ENCODE measurements at regions not wholly inside any gene's neighbourhood (a gene's known extent, or its start where the extent isn't known, plus 50 kb on each side); places are given as distances from the start of the nearest gene placed in this dataset.
A peak's percentile ranks its signal among the peaks of the same experiment; 100 is the strongest.

DNA sequence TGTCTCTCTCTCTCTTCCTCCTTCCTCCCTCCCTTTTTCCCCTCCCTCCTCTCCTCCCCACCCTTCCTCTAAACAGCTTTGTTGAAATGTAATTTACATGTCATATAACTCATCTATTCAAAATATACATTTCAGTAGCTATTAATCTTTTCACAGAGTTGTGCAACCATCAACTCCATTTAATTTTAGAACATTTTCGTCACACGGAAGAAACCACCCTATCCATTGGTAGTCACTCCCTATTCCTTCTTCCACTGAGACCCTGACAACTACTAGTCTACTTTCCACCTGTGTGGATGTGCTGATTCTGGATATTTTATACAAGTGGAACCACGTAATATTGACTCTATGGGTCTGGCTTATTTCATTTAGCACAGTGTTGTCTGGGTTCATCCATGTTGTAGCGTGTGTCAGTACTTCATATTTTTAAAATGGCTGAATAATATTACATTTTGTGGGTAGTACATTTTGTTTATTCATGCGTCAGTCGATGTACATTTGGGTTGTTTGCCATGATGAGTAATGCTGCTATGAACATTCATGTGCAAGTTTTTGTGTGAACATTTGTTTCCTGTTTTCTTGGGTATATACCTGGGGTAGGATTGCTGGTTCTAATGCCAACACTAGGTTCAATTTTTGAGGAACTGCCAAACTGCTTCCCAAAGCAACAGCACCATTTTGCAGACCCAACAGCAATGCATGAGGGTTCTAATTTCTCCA is 100.1 kb upstream of the GCFC2 start:
- TF ChIP-seq, protein P1, sequence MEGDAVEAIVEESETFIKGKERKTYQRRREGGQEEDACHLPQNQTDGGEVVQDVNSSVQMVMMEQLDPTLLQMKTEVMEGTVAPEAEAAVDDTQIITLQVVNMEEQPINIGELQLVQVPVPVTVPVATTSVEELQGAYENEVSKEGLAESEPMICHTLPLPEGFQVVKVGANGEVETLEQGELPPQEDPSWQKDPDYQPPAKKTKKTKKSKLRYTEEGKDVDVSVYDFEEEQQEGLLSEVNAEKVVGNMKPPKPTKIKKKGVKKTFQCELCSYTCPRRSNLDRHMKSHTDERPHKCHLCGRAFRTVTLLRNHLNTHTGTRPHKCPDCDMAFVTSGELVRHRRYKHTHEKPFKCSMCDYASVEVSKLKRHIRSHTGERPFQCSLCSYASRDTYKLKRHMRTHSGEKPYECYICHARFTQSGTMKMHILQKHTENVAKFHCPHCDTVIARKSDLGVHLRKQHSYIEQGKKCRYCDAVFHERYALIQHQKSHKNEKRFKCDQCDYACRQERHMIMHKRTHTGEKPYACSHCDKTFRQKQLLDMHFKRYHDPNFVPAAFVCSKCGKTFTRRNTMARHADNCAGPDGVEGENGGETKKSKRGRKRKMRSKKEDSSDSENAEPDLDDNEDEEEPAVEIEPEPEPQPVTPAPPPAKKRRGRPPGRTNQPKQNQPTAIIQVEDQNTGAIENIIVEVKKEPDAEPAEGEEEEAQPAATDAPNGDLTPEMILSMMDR (IDR thresholded peaks at IDR 0.05; ENCODE audit: insufficient read depth, low read depth, low read length, missing control alignments) = no peak
- no peak overlapping the region for H3K4me3 ChIP-seq (ENCODE audit: low read depth, low read length)
- DNase-seq (ENCODE audit: low read depth) = no peak

DNA sequence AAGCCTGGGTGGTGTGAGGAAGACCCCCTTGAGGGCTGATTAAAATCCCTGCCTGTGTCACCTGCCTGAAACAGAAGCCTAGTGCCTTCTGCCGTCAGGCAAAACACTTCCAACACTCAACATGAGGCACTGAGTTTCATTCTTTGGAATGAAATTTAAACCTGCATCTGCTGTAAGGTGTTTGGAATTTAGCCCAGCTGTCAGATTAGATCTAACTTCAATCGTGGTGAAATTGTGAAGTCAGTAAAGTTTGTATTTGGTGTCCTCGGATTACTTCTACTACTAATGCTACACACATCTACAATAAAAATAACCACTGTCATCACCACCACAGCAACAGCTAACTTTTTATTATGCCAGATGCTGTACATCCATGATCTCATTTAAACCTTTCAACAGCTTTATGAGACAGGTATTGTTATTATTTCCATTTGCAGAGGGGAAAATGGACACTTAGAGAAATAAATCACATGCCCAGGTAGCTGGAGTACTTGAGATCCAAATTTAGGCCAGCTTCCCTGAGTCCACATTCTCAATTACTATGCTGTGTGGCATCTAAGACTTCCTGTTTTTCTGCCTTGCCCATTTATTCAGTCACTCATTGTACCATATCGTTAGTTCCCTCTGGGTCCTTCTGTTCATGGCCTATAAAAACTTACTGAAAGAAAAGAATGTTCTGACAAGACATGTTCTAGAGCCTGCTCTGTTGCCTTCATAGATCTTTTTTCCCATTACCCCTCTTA is 98.2 kb upstream of the GCFC2 start:
- TF ChIP-seq, protein P1 (IDR thresholded peaks at IDR 0.05; ENCODE audit: insufficient read depth, low read depth, low read length, missing control alignments) = no peak
- DNase-seq (ENCODE audit: low read depth) = no peak
- H3K4me3 ChIP-seq (ENCODE audit: low read depth, low read length) = no peak overlapping the region

DNA sequence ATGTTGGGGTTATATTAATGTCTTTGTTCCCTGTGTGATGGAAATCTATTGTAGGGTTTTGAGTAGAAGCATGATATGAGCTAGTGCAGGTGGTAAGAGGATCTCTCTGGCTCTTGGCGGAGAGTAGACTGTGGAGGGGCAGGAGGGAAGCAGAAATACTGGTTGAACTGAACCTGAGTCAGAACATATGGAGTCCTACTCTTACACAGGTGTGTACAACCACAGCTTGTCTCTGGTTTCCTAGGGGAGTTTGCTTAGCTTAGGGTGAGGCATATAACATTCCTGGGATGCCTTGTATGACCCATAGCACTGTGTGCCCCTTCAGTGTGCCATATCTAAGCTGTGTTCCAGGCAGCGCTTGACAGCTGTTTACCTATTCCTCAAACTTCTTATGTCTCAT is 97.3 kb upstream of the GCFC2 start:
- H3K4me3 ChIP-seq (ENCODE audit: low read depth, low read length) = no peak overlapping the region
- TF ChIP-seq, protein P1 (IDR thresholded peaks at IDR 0.05; ENCODE audit: insufficient read depth, low read depth, low read length, missing control alignments) = no peak
- no peak for DNase-seq (ENCODE audit: low read depth)

DNA sequence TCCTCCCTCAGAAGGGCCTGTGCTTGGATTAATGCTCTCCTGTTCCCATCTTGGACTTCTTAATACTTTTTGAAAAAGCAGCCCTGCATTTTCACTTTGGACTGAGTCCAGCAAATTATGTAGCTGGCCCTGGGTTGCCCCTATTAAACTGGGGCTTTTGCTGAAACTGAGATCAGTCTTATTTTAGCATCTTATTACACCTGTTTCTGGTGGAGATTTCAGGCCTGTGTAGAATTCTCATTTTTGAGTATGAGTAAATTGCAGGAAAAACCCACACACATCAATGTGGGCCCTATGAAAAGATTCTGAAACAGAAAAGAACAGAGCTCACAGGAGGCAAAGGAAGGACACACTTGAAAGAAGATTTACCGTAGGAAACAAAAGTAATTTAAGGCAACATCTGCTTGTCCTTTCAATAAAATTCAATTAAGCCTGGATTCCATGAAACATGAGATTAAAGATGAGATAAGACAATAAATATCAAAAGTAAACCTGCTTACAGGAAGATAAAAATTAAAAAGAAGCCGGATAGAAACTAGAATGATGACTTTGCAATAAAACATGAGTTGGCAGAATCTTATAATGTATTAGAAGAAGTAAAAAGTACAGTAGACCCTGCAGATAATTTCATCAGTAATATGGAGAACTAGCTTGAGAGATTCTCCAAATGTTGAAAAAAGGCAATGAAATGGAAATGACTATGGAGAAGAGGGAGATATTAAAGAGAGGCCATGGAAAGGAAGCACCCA is 90.7 kb upstream of the GCFC2 start:
- peak overlapping the region; percentile 39 for H3K4me3 ChIP-seq (ENCODE audit: low read depth, low read length)
- TF ChIP-seq, protein P1 (IDR thresholded peaks at IDR 0.05; ENCODE audit: insufficient read depth, low read depth, low read length, missing control alignments) = no peak

DNA sequence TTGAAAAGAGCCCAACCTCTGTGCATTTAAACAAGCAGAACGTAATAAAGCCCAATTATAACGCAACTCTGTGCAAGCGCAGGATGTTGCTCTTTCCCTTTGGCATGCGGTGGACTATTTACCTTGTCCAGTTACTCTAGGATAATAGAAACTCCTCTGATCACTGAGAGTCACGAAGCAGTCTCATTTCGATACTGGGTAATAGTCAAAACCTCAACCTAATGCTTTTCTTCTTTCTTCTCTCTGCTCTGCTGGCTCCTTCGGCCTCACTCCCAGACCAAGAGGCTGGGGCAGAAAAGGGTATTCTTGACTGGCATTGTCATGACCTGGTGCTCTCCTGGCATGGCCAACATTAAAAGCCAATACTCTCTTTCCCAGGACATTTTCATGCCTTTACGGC is 89.7 kb upstream of the GCFC2 start:
- H3K4me3 ChIP-seq (ENCODE audit: low read depth, low read length) = peak overlapping the region; percentile 39
- TF ChIP-seq, protein P1 (IDR thresholded peaks at IDR 0.05; ENCODE audit: insufficient read depth, low read depth, low read length, missing control alignments) = no peak
- DNase-seq (ENCODE audit: low read depth) = peak; percentile 84

More for the DNA sequence above, 90.7 kb upstream of the GCFC2 start:
- DNase-seq (ENCODE audit: low read depth) = peak; percentile 81

DNA sequence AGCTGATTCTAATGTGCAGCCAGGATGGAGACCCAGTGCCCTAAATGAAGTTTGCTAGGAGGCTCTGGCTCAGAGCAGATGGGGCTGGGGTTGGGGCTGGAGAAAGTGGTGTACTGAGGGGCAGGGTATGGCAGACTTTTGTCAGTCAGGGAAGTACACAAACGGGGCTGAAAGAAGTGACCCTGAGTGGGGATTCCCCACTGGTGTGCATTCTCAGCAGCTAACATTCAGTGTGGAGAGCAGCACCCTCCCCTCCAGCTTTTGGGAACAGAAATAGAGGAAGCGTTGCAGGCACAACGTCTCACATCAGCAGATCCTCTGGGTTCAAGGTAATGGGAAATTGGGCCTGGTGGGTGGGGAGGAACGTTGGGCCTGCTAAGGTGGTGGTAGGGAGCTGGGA is 89.1 kb upstream of the GCFC2 start:
- peak; percentile 66 for DNase-seq (ENCODE audit: low read depth)
- peak overlapping the region; percentile 39 for H3K4me3 ChIP-seq (ENCODE audit: low read depth, low read length)
- TF ChIP-seq, protein P1 (IDR thresholded peaks at IDR 0.05; ENCODE audit: insufficient read depth, low read depth, low read length, missing control alignments) = no peak

Data from GM12865 (cell line).